ENCODE measurements at regions not wholly inside any gene's neighbourhood (a gene's known extent, or its start where the extent isn't known, plus 50 kb on each side); places are given as distances from the start of the nearest gene placed in this dataset.

DNA sequence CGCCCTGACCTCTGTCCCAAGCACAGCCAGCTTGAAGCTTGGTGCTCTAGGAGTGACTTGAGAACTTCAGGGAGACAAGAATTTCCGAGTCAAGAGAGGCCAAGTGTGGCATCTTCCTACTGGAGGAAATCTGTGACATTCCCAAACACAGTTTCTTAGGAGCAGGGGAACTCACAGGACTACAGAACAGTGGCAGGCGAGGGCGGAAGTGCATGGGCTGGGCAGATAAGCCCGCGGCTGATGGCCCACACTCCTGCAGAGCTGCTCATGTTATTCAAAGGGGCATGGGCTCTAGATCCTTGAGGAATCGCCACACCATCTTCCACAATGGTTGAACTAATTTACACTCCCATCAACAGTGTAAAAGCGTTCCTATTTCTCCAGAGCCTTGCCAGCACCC is 168.8 kb downstream of the KATNAL1 start:
- TF ChIP-seq, protein P1, sequence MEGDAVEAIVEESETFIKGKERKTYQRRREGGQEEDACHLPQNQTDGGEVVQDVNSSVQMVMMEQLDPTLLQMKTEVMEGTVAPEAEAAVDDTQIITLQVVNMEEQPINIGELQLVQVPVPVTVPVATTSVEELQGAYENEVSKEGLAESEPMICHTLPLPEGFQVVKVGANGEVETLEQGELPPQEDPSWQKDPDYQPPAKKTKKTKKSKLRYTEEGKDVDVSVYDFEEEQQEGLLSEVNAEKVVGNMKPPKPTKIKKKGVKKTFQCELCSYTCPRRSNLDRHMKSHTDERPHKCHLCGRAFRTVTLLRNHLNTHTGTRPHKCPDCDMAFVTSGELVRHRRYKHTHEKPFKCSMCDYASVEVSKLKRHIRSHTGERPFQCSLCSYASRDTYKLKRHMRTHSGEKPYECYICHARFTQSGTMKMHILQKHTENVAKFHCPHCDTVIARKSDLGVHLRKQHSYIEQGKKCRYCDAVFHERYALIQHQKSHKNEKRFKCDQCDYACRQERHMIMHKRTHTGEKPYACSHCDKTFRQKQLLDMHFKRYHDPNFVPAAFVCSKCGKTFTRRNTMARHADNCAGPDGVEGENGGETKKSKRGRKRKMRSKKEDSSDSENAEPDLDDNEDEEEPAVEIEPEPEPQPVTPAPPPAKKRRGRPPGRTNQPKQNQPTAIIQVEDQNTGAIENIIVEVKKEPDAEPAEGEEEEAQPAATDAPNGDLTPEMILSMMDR (IDR thresholded peaks at IDR 0.05) = no peak
- no peak for TF ChIP-seq POLR2AphosphoS5 (IDR thresholded peaks at IDR 0.05)
- TF ChIP-seq POLR2A (IDR thresholded peaks at IDR 0.05) = no peak

All from breast epithelium (tissue), 3 donors.